ENCODE measurements at regions not wholly inside any gene's neighbourhood (a gene's known extent, or its start where the extent isn't known, plus 50 kb on each side); places are given as distances from the start of the nearest gene placed in this dataset.

- no peaks in the 10 kb centered on the region for H3K36me3 Mint-ChIP-seq (ENCODE audit: low read depth)
- peaks cover 5% of the 10 kb centered on the region for H3K9me3 Mint-ChIP-seq (ENCODE audit: low read depth)
- no peak for TF ChIP-seq CTCF (IDR thresholded peaks at IDR 0.05)
- DNase-seq (ENCODE audit: low spot score) = no peak
- no peak overlapping the region for H3K4me3 Mint-ChIP-seq (ENCODE audit: unreplicated experiment)
- no peaks in the 10 kb centered on the region for H3K27me3 Mint-ChIP-seq (ENCODE audit: low read depth)
- no peaks in the 10 kb centered on the region for H3K4me1 Mint-ChIP-seq (ENCODE audit: low read depth)
- no peak overlapping the region for H3K27ac Mint-ChIP-seq (ENCODE audit: unreplicated experiment)
Measured at GRCh38 chr6:163771180-163771579, 356.7 kb downstream of the QKI start.

DNA sequence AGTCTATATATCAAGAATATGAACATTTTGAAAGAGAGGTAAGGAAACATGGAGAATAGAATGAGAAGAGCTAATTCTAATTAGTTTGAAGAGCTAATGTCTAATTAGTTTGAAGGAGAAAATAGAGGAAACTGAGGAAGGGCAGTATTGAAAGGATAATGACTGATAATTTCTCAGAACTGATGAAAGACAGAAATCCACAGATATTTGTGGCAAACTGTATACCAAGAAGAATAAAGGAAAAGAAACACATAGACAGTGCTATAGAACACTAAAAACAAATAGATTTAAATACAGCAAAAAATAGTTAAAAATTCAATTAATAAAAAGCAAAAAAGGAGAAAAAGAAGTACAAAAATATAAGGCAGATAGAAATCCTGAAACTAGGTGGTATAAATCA, 354.4 kb downstream of the QKI start:
- Mint-ChIP-seq H3K27me3 (ENCODE audit: low read depth) (no peaks in the 10 kb centered on the region), H3K36me3 (ENCODE audit: low read depth) (no peaks in the 10 kb centered on the region), H3K27ac (ENCODE audit: unreplicated experiment) (no peak overlapping the region), H3K9me3 (ENCODE audit: low read depth) (peaks cover 5% of the 10 kb centered on the region), H3K4me1 (ENCODE audit: low read depth) (peaks cover 18% of the 10 kb centered on the region), H3K4me3 (ENCODE audit: unreplicated experiment) (no peak overlapping the region)
- no peak for DNase-seq (ENCODE audit: low spot score)
- no peak for TF ChIP-seq CTCF (IDR thresholded peaks at IDR 0.05)

GRCh38 chr6:163766936-163767335, 352.4 kb downstream of the QKI start:
- no peak overlapping the region for H3K4me3 Mint-ChIP-seq (ENCODE audit: unreplicated experiment)
- no peaks in the 10 kb centered on the region for H3K27me3 Mint-ChIP-seq (ENCODE audit: low read depth)
- H3K9me3 Mint-ChIP-seq (ENCODE audit: low read depth) = peaks cover 5% of the 10 kb centered on the region
- no peaks in the 10 kb centered on the region for H3K36me3 Mint-ChIP-seq (ENCODE audit: low read depth)
- peaks cover 20% of the 10 kb centered on the region for H3K4me1 Mint-ChIP-seq (ENCODE audit: low read depth)
- no peak for DNase-seq (ENCODE audit: low spot score)
- no peak for TF ChIP-seq CTCF (IDR thresholded peaks at IDR 0.05)
- H3K27ac Mint-ChIP-seq (ENCODE audit: unreplicated experiment) = no peak overlapping the region

DNA sequence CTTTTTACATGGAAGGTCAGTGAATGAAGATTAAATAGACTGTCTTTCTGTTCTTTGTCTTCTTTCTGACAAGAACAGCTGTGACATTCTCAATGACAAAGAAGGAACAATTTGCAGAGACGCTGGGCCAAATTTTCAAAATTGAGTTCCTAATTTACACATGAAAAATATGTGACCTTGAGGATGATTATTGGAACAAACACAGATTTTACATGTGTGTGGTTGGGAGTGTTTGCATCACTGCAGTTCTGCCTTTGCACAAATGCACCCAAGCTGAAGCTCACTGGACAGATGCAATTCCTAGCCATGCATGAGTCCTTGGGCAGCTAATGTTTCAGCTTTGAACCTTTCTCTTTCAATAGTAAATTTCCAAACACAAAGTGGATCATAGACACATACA, 350.8 kb downstream of the QKI start:
- no peak for TF ChIP-seq CTCF (IDR thresholded peaks at IDR 0.05)
- Mint-ChIP-seq H3K4me1 (ENCODE audit: low read depth) (peaks cover 23% of the 10 kb centered on the region), H3K36me3 (ENCODE audit: low read depth) (no peaks in the 10 kb centered on the region), H3K27me3 (ENCODE audit: low read depth) (no peaks in the 10 kb centered on the region), H3K27ac (ENCODE audit: unreplicated experiment) (no peak overlapping the region), H3K9me3 (ENCODE audit: low read depth) (peaks cover 5% of the 10 kb centered on the region), H3K4me3 (ENCODE audit: unreplicated experiment) (no peak overlapping the region)
- no peak for DNase-seq (ENCODE audit: low spot score)

DNA sequence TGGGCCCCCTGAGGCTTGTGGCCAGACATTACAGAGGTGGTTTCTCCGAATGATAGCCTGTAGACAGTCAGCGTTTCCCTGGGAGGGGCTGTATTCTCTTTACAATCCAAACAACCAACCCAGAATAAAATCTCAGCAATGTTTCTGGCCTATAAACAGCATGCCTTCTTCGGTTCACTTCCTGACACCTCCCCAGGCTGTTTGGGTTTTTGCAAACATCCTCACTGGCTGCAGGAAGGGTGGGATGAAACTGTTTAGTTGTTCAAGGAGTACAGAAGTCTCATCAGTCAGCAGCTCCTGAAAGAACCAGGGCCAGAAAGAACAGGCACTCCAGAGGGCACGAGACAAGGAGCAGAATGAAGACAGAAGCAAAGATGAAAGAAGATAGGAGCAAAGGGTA, 350.0 kb downstream of the QKI start:
- no peaks in the 10 kb centered on the region for H3K36me3 Mint-ChIP-seq (ENCODE audit: low read depth)
- peaks cover 26% of the 10 kb centered on the region for H3K4me1 Mint-ChIP-seq (ENCODE audit: low read depth)
- H3K4me3 Mint-ChIP-seq (ENCODE audit: unreplicated experiment) = peak overlapping the region; percentile 40
- no peaks in the 10 kb centered on the region for H3K27me3 Mint-ChIP-seq (ENCODE audit: low read depth)
- peaks cover 5% of the 10 kb centered on the region for H3K9me3 Mint-ChIP-seq (ENCODE audit: low read depth)
- no peak for TF ChIP-seq CTCF (IDR thresholded peaks at IDR 0.05)
- DNase-seq (ENCODE audit: low spot score) = no peak
- H3K27ac Mint-ChIP-seq (ENCODE audit: unreplicated experiment) = peak overlapping the region; percentile 67
